Thyroid gland (tissue), 4 donors: ENCODE measurements at regions not wholly inside any gene's neighbourhood (a gene's known extent, or its start where the extent isn't known, plus 50 kb on each side); places are given as distances from the start of the nearest gene placed in this dataset.

Experiments used
- DNase-seq, 2 donors: peaks; one replicate each; pipeline ENCODE4 v3.0.0-alpha.2; 2019
- H3K27ac ChIP-seq, 3 donors: fragments of 200-600 bp; sonication (generic); 1 replicate in 2 of 3; 2 replicates in 1 of 3; pipeline ENCODE4 v1.5.1; 2016 to 2019; ENCODE audit warnings: mild to moderate bottlenecking in 1 of 3, moderate library complexity in 1 of 3
- H3K27me3 ChIP-seq: fragments of 200-600 bp; sonication (generic); one replicate; pipeline ENCODE4 v1.5.1; 2019
- H3K36me3 ChIP-seq, 2 donors: fragments of 200-600 bp; sonication (generic); one replicate each; pipeline ENCODE4 v1.5.1; 2016 to 2019
- H3K4me1 ChIP-seq, 2 donors: fragments of 200-600 bp; sonication (generic); one replicate each; pipeline ENCODE4 v1.5.1; 2017 to 2019
- H3K4me3 ChIP-seq, 3 donors: fragments of 200-600 bp; sonication (generic); replicated peaks in 1 of 3; 1 replicate in 2 of 3; 2 replicates in 1 of 3; pipeline ENCODE4 v1.5.1; 2016; ENCODE audit warnings: mild to moderate bottlenecking in 1 of 3
- H3K9me3 ChIP-seq: fragments of 200-600 bp; sonication (generic); one replicate; pipeline ENCODE4 v1.5.1; 2017
- POLR2A ChIP-seq, 2 donors: fragments of 450-650 bp; IDR thresholded peaks; one replicate each; pipeline ENCODE4 v1.6.1; 2017; ENCODE audit warnings: antibody characterized with exemption in 2 of 2, mild to moderate bottlenecking in 2 of 2, moderate library complexity in 1 of 2
- WGBS, 2 donors: methylation state at CpG; one replicate each; pipeline ENCODE4 v1.1.5; 2017; 5-methylcytosine and 5-hydroxymethylcytosine counted together
- intact Hi-C: fragments of 100-400 bp; cut with DNase I; formaldehyde crosslinking; loops from one replicate; pipeline ENCODE4 v1.15.1; 2023
- TF ChIP-seq, protein P1 (sequence below), 6 experiments: fragments of 200-600 bp in 3 of 6; fragments of 450-650 bp in 3 of 6; sonication (generic) in 3 of 6; IDR thresholded peaks; one replicate each; pipeline ENCODE4 v1.5.1; 2016 to 2019; ENCODE audit warnings: antibody characterized with exemption in 6 of 6, mild to moderate bottlenecking in 2 of 6, inconsistent platforms in 1 of 6, moderate library complexity in 1 of 6

DNA sequence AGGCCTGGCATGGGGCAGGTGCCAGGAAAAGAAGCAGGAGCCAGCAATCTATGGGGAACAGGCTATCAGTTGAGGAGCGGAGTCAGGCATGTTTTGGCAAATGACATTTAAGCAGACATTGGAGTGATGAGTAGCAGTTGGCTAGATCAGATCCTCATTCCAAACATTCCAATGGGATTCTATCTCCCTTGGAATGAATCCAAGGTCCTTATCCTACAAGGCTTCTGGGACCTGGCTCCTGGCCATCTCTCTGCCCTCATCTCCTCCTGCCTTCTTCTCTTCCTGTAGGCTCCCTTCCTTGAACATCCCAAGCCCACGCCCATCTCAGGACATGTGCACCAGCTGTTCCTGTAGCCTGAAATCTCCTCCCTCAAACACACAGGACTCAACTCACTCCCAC lies 1074.5 kb downstream of the TBC1D22A start:
- intact Hi-C loops: no loop called here
- no peak for DNase-seq
- Histone ChIP-seq H3K27me3 (no peaks in the 10 kb centered on the region), H3K9me3 (no peaks in the 10 kb centered on the region), H3K27ac (no peak overlapping the region), H3K4me1 (no peaks in the 10 kb centered on the region), H3K36me3 (no peaks in the 10 kb centered on the region), H3K4me3 (no peak overlapping the region)
- WGBS, 2 donors: 86 to 89% methylated on average over 2 of the region's 2 CpGs
- no peak for TF ChIP-seq POLR2A (IDR thresholded peaks at IDR 0.05)
- TF ChIP-seq, protein P1, sequence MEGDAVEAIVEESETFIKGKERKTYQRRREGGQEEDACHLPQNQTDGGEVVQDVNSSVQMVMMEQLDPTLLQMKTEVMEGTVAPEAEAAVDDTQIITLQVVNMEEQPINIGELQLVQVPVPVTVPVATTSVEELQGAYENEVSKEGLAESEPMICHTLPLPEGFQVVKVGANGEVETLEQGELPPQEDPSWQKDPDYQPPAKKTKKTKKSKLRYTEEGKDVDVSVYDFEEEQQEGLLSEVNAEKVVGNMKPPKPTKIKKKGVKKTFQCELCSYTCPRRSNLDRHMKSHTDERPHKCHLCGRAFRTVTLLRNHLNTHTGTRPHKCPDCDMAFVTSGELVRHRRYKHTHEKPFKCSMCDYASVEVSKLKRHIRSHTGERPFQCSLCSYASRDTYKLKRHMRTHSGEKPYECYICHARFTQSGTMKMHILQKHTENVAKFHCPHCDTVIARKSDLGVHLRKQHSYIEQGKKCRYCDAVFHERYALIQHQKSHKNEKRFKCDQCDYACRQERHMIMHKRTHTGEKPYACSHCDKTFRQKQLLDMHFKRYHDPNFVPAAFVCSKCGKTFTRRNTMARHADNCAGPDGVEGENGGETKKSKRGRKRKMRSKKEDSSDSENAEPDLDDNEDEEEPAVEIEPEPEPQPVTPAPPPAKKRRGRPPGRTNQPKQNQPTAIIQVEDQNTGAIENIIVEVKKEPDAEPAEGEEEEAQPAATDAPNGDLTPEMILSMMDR (IDR thresholded peaks at IDR 0.05): no peak

DNA sequence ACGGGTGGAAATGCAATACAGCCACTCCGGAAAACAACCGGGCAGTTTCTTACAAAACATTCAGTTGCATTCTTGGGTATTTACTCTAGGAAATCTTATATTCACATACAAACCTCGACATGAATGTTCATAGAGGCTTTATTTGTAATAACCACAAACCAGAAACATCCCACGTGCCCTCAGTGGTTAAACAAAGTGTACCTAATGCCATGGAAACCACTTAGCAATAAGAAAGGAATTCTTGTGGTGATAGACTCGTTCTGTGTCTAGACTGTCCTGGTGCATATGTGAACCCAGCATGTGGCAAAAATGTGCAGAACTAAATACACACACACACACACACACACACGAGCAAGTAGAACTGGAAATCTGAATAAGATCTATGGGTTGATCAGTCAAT lies 1073.3 kb downstream of the TBC1D22A start:
- Histone ChIP-seq H3K27ac (no peak overlapping the region), H3K9me3 (no peaks in the 10 kb centered on the region), H3K27me3 (no peaks in the 10 kb centered on the region), H3K4me1 (no peaks in the 10 kb centered on the region), H3K36me3 (no peaks in the 10 kb centered on the region), H3K4me3 (no peak overlapping the region)
- intact Hi-C loops: no loop called here
- TF ChIP-seq POLR2A (IDR thresholded peaks at IDR 0.05): no peak
- TF ChIP-seq, protein P1 (IDR thresholded peaks at IDR 0.05): no peak
- WGBS, 2 donors: 52 to 55% methylated on average over 7 of the region's 7 CpGs
- DNase-seq: no peak

DNA sequence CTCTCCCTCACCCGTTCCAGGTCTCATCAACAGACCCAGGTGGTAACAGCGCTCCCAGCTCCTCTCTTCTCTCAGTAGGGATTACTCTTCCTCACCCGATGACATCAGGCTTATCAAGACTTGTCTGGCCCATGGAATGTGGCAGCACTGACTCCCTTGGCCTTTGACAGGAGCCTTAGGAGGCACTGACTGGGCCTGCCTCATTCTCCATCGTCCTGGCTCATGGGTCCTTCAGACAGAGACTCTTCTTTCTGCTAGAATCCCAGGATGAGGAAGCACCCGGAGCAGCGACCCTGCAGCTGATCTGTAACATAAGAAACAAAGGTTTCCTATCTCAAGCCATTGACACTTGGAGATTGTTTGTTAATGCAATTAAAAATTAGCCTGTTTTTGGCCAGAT lies 1063.6 kb downstream of the TBC1D22A start:
- DNase-seq: no peak
- TF ChIP-seq POLR2A (IDR thresholded peaks at IDR 0.05): no peak
- TF ChIP-seq, protein P1 (IDR thresholded peaks at IDR 0.05): no peak
- Histone ChIP-seq H3K4me3 (no peak overlapping the region), H3K27me3 (no peaks in the 10 kb centered on the region), H3K9me3 (no peaks in the 10 kb centered on the region), H3K36me3 (no peaks in the 10 kb centered on the region), H3K4me1 (no peaks in the 10 kb centered on the region), H3K27ac (no peak overlapping the region)
- intact Hi-C loops: no loop called here
- WGBS, 2 donors: 57 to 65% methylated on average over 6 of the region's 6 CpGs

DNA sequence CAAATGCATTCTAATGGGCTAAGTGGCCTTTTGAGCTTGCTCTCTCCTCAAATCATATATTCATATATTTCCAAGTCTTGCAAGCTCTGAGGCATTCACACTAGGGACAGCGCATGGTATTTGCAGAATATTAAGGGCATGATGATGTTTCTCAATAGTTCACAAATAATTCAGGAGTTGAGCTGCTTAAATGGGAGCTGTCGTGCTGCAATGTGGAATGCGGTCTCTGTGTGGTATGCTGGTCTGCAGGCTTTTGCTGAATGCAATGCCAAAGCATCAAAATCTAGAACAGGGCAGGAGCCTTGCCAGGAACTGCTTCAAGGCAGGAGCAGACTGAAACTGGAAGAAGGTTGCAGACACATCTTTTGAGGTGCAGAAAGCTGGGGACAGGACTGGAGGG lies 1060.0 kb downstream of the TBC1D22A start:
- no peaks in the 10 kb centered on the region for H3K27me3 ChIP-seq
- DNase-seq: no peak
- no peaks in the 10 kb centered on the region for H3K36me3 ChIP-seq
- no peaks in the 10 kb centered on the region for H3K9me3 ChIP-seq
- H3K4me1 ChIP-seq: no peaks in the 10 kb centered on the region
- H3K4me3 ChIP-seq: no peak overlapping the region
- TF ChIP-seq, protein P1 (IDR thresholded peaks at IDR 0.05): no peak
- TF ChIP-seq POLR2A (IDR thresholded peaks at IDR 0.05): no peak
- no peak overlapping the region for H3K27ac ChIP-seq
- intact Hi-C loops: no loop called here
- 86 to 93% methylated on average over 3 of the region's 3 CpGs for WGBS, 2 donors

DNA sequence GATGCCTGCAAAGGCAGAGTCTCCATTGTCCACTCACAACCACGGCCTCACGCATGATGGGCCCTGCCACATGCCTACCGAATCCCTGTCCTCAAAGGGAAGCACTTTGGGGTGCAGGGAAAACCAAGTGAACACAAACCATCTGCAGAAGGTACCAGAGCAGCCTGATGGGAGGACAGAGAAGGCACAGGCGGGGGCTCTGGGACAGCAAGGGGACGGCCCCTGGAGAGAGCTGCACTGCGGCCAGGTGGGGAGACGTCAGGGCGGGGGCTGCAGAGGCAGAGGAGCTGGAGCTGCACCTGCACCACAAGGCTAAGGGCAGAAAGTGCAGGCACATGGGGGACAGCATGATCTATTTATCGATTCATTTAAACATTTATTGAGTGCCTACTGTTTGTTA lies 1056.0 kb downstream of the TBC1D22A start:
- WGBS, 2 donors: 76 to 94% methylated on average over 8 to 9 of the region's 9 CpGs
- intact Hi-C loops: no loop called here
- H3K27me3 ChIP-seq: no peaks in the 10 kb centered on the region
- no peaks in the 10 kb centered on the region for H3K9me3 ChIP-seq
- H3K4me3 ChIP-seq: no peak overlapping the region
- no peaks in the 10 kb centered on the region for H3K4me1 ChIP-seq
- DNase-seq: no peak
- no peaks in the 10 kb centered on the region for H3K36me3 ChIP-seq
- no peak overlapping the region for H3K27ac ChIP-seq
- TF ChIP-seq, protein P1 (IDR thresholded peaks at IDR 0.05): no peak
- TF ChIP-seq POLR2A (IDR thresholded peaks at IDR 0.05): no peak
